ENCODE measurements at regions not wholly inside any gene's neighbourhood (a gene's known extent, or its start where the extent isn't known, plus 50 kb on each side); places are given as distances from the start of the nearest gene placed in this dataset.

GRCh38 chr2:101556033-101556459 lies 81.1 kb upstream of the RFX8 start:
- TF ChIP-seq CTCF (IDR thresholded peaks at IDR 0.05) (no peak), POLR2A (IDR thresholded peaks at IDR 0.05) (no peak)
